SK-N-SH treated with all-trans-retinoic acid at 6 μM for 48 hours (cell line): ENCODE measurements at regions not wholly inside any gene's neighbourhood (a gene's known extent, or its start where the extent isn't known, plus 50 kb on each side); places are given as distances from the start of the nearest gene placed in this dataset.

Source experiments
- ARNTL ChIP-seq: fragments of 450-650 bp; formaldehyde crosslinking; IDR thresholded peaks from 2 replicates; pipeline ENCODE4 v1.5.0; 2020; ENCODE audit warnings: low read depth, mild to moderate bottlenecking, moderate library complexity, borderline replicate concordance
- CREB5 ChIP-seq: fragments of 250-450 bp; sonication (Bioruptor Pico); IDR thresholded peaks from 2 replicates; pipeline ENCODE4 v1.5.1; 2020; ENCODE audit warnings: low read depth, mild to moderate bottlenecking, moderate library complexity
- GLIS3 ChIP-seq: fragments of 250-450 bp; sonication (Bioruptor Pico); IDR thresholded peaks from 2 replicates; pipeline ENCODE4 v1.5.0; 2020; ENCODE audit warnings: mild to moderate bottlenecking, moderate library complexity
- PATZ1 ChIP-seq: fragments of 250-450 bp; sonication (Bioruptor Pico); IDR thresholded peaks from 2 replicates; pipeline ENCODE4 v1.8.0; 2020; ENCODE audit warnings: mild to moderate bottlenecking, moderate library complexity, borderline replicate concordance
- PPARA ChIP-seq: fragments of 250-450 bp; sonication (Bioruptor Pico); IDR thresholded peaks from 2 replicates; pipeline ENCODE4 v1.5.0; 2020; ENCODE audit warnings: mild to moderate bottlenecking, borderline replicate concordance
- TCF4 ChIP-seq: fragments of 250-450 bp; sonication (Bioruptor Pico); IDR thresholded peaks from 2 replicates; pipeline ENCODE4 v1.8.0; 2021; ENCODE audit warnings: mild to moderate bottlenecking, moderate library complexity, borderline replicate concordance
- TOX ChIP-seq: fragments of 250-450 bp; sonication (Bioruptor Pico); IDR thresholded peaks from 2 replicates; pipeline ENCODE4 v1.8.0; 2021; ENCODE audit warnings: mild to moderate bottlenecking, moderate library complexity, borderline replicate concordance
- ZFP3 ChIP-seq: fragments of 250-450 bp; sonication (Bioruptor Pico); IDR thresholded peaks from 2 replicates; pipeline ENCODE4 v1.5.0; 2020; ENCODE audit warnings: mild to moderate bottlenecking, moderate library complexity
- ZFP30 ChIP-seq: fragments of 450-650 bp; formaldehyde crosslinking; IDR thresholded peaks from 2 replicates; pipeline ENCODE4 v1.5.0; 2022; ENCODE audit warnings: mild to moderate bottlenecking, moderate library complexity
- ZNF565 ChIP-seq: fragments of 450-650 bp; formaldehyde crosslinking; conservative IDR thresholded peaks from 2 replicates; pipeline ENCODE4 v1.5.0; 2020; ENCODE audit warnings: low read depth, mild to moderate bottlenecking, moderate library complexity

GRCh38 chr16:17561056-17561455, 90.3 kb upstream of the XYLT1 start:
- no peak for TF ChIP-seq ARNTL (CRISPR knock-in tag)
- no peak for TF ChIP-seq CREB5
- TF ChIP-seq TCF4 (CRISPR knock-in tag): no peak
- no peak for TF ChIP-seq ZNF565 (CRISPR knock-in tag)
- TF ChIP-seq GLIS3 (CRISPR knock-in tag): no peak
- TF ChIP-seq TOX: no peak
- TF ChIP-seq ZFP3: no peak
- TF ChIP-seq PPARA: no peak
- TF ChIP-seq ZFP30 (CRISPR knock-in tag): no peak
- no peak for TF ChIP-seq PATZ1 (CRISPR knock-in tag)
